Mammary epithelial cell (primary cell): ENCODE measurements at regions not wholly inside any gene's neighbourhood (a gene's known extent, or its start where the extent isn't known, plus 50 kb on each side); places are given as distances from the start of the nearest gene placed in this dataset.

Experiments used
- CTCF ChIP-seq, 2 donors: IDR thresholded peaks in 1 of 2; conservative IDR thresholded peaks in 1 of 2; 2 replicates each; pipeline ENCODE4 v1.5.1; 2011 to 2012; ENCODE audit warnings: inconsistent platforms in 2 of 2, low read length in 2 of 2, mild to moderate bottlenecking in 2 of 2, control low read depth in 1 of 2, low read depth in 1 of 2; ENCODE audit not compliant: insufficient read depth in 1 of 2; ENCODE audit errors: extremely low read depth in 1 of 2
- EZH2 ChIP-seq: IDR thresholded peaks from 2 replicates; pipeline ENCODE4 v1.6.1; 2012; ENCODE audit warnings: low read length, inconsistent platforms, borderline replicate concordance

DNA sequence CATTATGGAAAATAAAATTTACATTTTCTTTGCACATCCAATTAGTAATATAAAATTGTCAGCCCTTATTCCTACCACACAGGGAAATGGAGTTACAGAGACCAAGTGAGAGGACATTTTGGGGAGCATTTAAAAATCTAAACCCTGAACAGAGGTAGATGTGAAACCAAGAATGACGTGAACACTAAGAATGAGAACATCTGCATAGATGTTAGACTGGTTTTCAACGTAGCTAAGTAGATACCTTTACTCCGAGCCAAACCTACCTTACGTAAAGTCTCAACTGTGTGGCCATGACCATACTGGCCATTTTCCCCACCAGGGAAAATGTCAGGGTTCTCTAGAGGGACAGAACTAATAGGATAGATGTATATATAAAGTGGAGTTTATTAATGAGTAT is 51.4 kb upstream of the THBS1 start:
- TF ChIP-seq CTCF (conservative IDR thresholded peaks at IDR 0.05 in 1 of 2, IDR thresholded peaks at IDR 0.05 in 1 of 2; ENCODE audit: extremely low read depth in 1 of 2, insufficient read depth in 1 of 2, low read depth in 1 of 2, low read length in 2 of 2) (no peak), EZH2 (no peak)
